ENCODE measurements at regions not wholly inside any gene's neighbourhood (a gene's known extent, or its start where the extent isn't known, plus 50 kb on each side); places are given as distances from the start of the nearest gene placed in this dataset.

GRCh38 chr1:222283147-222283768, 264.6 kb downstream of the HHIPL2 start:
- WGBS, 2 donors, result 77 to 79% methylated on average over 4 of the region's 4 CpGs
- no peak for DNase-seq
- H3K4me3 ChIP-seq (replicated peaks in 1 of 3), result no peak overlapping the region
- no peaks in the 10 kb centered on the region for H3K27me3 ChIP-seq
- no peaks in the 10 kb centered on the region for H3K9me3 ChIP-seq
- no peaks in the 10 kb centered on the region for H3K36me3 ChIP-seq
- no peaks in the 10 kb centered on the region for H3K4me1 ChIP-seq
- intact Hi-C loops (cut with DNase I), result no loop called here
- no peak overlapping the region for H3K27ac ChIP-seq
- TF ChIP-seq CTCF (IDR thresholded peaks at IDR 0.05) (no peak), POLR2A (IDR thresholded peaks at IDR 0.05) (no peak)

GRCh38 chr1:222279591-222279990, 268.3 kb downstream of the HHIPL2 start:
- DNase-seq, result no peak
- no peaks in the 10 kb centered on the region for H3K27me3 ChIP-seq
- H3K4me1 ChIP-seq, result no peaks in the 10 kb centered on the region
- 80 to 83% methylated on average over 3 of the region's 3 CpGs for WGBS, 2 donors
- no peaks in the 10 kb centered on the region for H3K36me3 ChIP-seq
- no peak for TF ChIP-seq CTCF (IDR thresholded peaks at IDR 0.05)
- no peak for TF ChIP-seq POLR2A (IDR thresholded peaks at IDR 0.05)
- H3K9me3 ChIP-seq, result no peaks in the 10 kb centered on the region
- H3K4me3 ChIP-seq (replicated peaks in 1 of 3), result no peak overlapping the region
- intact Hi-C loops (cut with DNase I), result no loop called here
- no peak overlapping the region for H3K27ac ChIP-seq

GRCh38 chr1:222278501-222278900, 269.4 kb downstream of the HHIPL2 start:
- H3K36me3 ChIP-seq, result no peaks in the 10 kb centered on the region
- no peaks in the 10 kb centered on the region for H3K4me1 ChIP-seq
- H3K9me3 ChIP-seq, result no peaks in the 10 kb centered on the region
- TF ChIP-seq CTCF (IDR thresholded peaks at IDR 0.05), result no peak
- TF ChIP-seq POLR2A (IDR thresholded peaks at IDR 0.05), result no peak
- no peak for DNase-seq
- H3K27ac ChIP-seq, result no peak overlapping the region
- no peaks in the 10 kb centered on the region for H3K27me3 ChIP-seq
- intact Hi-C loops (cut with DNase I), result no loop called here
- H3K4me3 ChIP-seq (replicated peaks in 1 of 3), result no peak overlapping the region

GRCh38 chr1:222275729-222276465, 272.0 kb downstream of the HHIPL2 start:
- DNase-seq, result no peak
- no peaks in the 10 kb centered on the region for H3K9me3 ChIP-seq
- intact Hi-C loops (cut with DNase I), result no loop called here
- no peaks in the 10 kb centered on the region for H3K27me3 ChIP-seq
- no peaks in the 10 kb centered on the region for H3K36me3 ChIP-seq
- H3K4me1 ChIP-seq, result no peaks in the 10 kb centered on the region
- 74 to 87% methylated on average over 6 of the region's 6 CpGs for WGBS, 2 donors
- no peak overlapping the region for H3K27ac ChIP-seq
- TF ChIP-seq CTCF (IDR thresholded peaks at IDR 0.05) (no peak), POLR2A (IDR thresholded peaks at IDR 0.05) (no peak)
- no peak overlapping the region for H3K4me3 ChIP-seq (replicated peaks in 1 of 3)

GRCh38 chr1:222275001-222275728, 272.7 kb downstream of the HHIPL2 start:
- H3K36me3 ChIP-seq, result no peaks in the 10 kb centered on the region
- TF ChIP-seq POLR2A (IDR thresholded peaks at IDR 0.05), result no peak
- TF ChIP-seq CTCF (IDR thresholded peaks at IDR 0.05), result no peak
- H3K27me3 ChIP-seq, result no peaks in the 10 kb centered on the region
- no peak overlapping the region for H3K4me3 ChIP-seq (replicated peaks in 1 of 3)
- no peaks in the 10 kb centered on the region for H3K4me1 ChIP-seq
- no peak overlapping the region for H3K27ac ChIP-seq
- intact Hi-C loops (cut with DNase I), result no loop called here
- H3K9me3 ChIP-seq, result no peaks in the 10 kb centered on the region
- WGBS, 2 donors, result 83 to 84% methylated on average over 4 of the region's 4 CpGs
- DNase-seq, result no peak
